Calu3 (cell line): ENCODE measurements at regions not wholly inside any gene's neighbourhood (a gene's known extent, or its start where the extent isn't known, plus 50 kb on each side); places are given as distances from the start of the nearest gene placed in this dataset.

Experiments used
- BruUV-seq: library from RNA; stranded (reverse); fragments of 400-500 nt; replicated peaks from 2 replicates; lab custom pipeline; 2021; lab: Mats Ljungman, UMichigan
- CTCF ChIA-PET: fragments of 300-600 bp; sonication (Branson Sonifier 250); formaldehyde crosslinking; loops from one replicate; lab custom pipeline; 2022; ENCODE audit warnings: antibody characterized with exemption; lab: Charles Lee
- DNase-seq: peaks from one replicate; pipeline ENCODE4 v3.0.0; 2022
- H3K27ac Mint-ChIP-seq: one replicate; pipeline ENCODE4 v1.8.0; 2022; ENCODE audit warnings: mixed read lengths; ENCODE audit not compliant: unreplicated experiment
- H3K27me3 Mint-ChIP-seq: one replicate; pipeline ENCODE4 v1.8.0; 2022; ENCODE audit warnings: mixed read lengths; ENCODE audit not compliant: unreplicated experiment
- H3K36me3 Mint-ChIP-seq: one replicate; pipeline ENCODE4 v1.8.0; 2022; ENCODE audit warnings: mild to moderate bottlenecking, moderate library complexity, mixed read lengths; ENCODE audit not compliant: insufficient read depth, unreplicated experiment
- H3K4me1 Mint-ChIP-seq: one replicate; pipeline ENCODE4 v1.8.0; 2022; ENCODE audit warnings: mild to moderate bottlenecking, low read depth, mixed read lengths; ENCODE audit not compliant: unreplicated experiment
- H3K4me3 Mint-ChIP-seq: one replicate; pipeline ENCODE4 v1.8.0; 2022; ENCODE audit warnings: mild to moderate bottlenecking, low read depth, moderate library complexity, mixed read lengths; ENCODE audit not compliant: unreplicated experiment
- H3K9me3 Mint-ChIP-seq: one replicate; pipeline ENCODE4 v1.8.0; 2022; ENCODE audit warnings: low read depth, mixed read lengths; ENCODE audit not compliant: unreplicated experiment
- CTCF ChIP-seq: fragments of 200-600 bp; IDR thresholded peaks from one replicate; pipeline ENCODE4 v1.8.0; 2022; ENCODE audit warnings: antibody characterized with exemption; ENCODE audit not compliant: unreplicated experiment
- intact Hi-C: fragments of 100-400 bp; cut with micrococcal nuclease; formaldehyde crosslinking; loops from one replicate; pipeline ENCODE4 v1.10.0; 2022; ENCODE audit not compliant: unreplicated experiment

GRCh38 chr13:34343413-34343940 is 525.5 kb downstream of the RFC3 start:
- CTCF ChIA-PET, result interaction anchor here (0.9 kb wide), 1 partner anchor 14 kb away, joined by 3 read pairs; no protein-coding TSS in a partner anchor
- Mint-ChIP-seq H3K27me3 (no peaks in the 10 kb centered on the region), H3K27ac (peak overlapping the region; percentile 56), H3K36me3 (peaks cover 5% of the 10 kb centered on the region), H3K4me3 (no peak overlapping the region), H3K4me1 (peaks cover 59% of the 10 kb centered on the region), H3K9me3 (no peaks in the 10 kb centered on the region)
- TF ChIP-seq CTCF, result no peak
- no peak for DNase-seq
- intact Hi-C loops, result loop anchor here (10.0 kb wide), 1 partner anchor 121 kb away; no protein-coding TSS in a partner anchor
- BruUV-seq, result no TSS peak

- Mint-ChIP-seq H3K4me3 (no peak overlapping the region), H3K9me3 (no peaks in the 10 kb centered on the region), H3K36me3 (peaks cover 5% of the 10 kb centered on the region), H3K27me3 (no peaks in the 10 kb centered on the region), H3K4me1 (peaks cover 71% of the 10 kb centered on the region), H3K27ac (no peak overlapping the region)
- no peak for DNase-seq
- BruUV-seq, result no TSS peak
- intact Hi-C loops, result loop anchor here (5.0 to 10.0 kb wide), 3 partner anchors 120 to 812 kb away; no protein-coding TSS in a partner anchor
- CTCF ChIA-PET, result interaction anchor here (1.0 kb wide), 1 partner anchor 119 kb away, joined by 4 read pairs; no protein-coding TSS in a partner anchor
- no peak for TF ChIP-seq CTCF
Measured at GRCh38 chr13:34344816-34345215, 526.9 kb downstream of the RFC3 start.

- intact Hi-C loops, result loop anchor here (5.0 to 10.0 kb wide), 3 partner anchors 119 to 812 kb away; no protein-coding TSS in a partner anchor
- H3K9me3 Mint-ChIP-seq, result no peaks in the 10 kb centered on the region
- no peak overlapping the region for H3K4me3 Mint-ChIP-seq
- no peak overlapping the region for H3K27ac Mint-ChIP-seq
- H3K27me3 Mint-ChIP-seq, result no peaks in the 10 kb centered on the region
- CTCF ChIA-PET, result no interaction called here
- peaks cover 66% of the 10 kb centered on the region for H3K4me1 Mint-ChIP-seq
- DNase-seq, result no peak
- no peak for TF ChIP-seq CTCF
- no TSS peak for BruUV-seq
- peaks cover 5% of the 10 kb centered on the region for H3K36me3 Mint-ChIP-seq
Measured at GRCh38 chr13:34345258-34345965, 527.5 kb downstream of the RFC3 start.

- no peak for DNase-seq
- CTCF ChIA-PET, result interaction anchor here (1.1 kb wide), 1 partner anchor 402 kb away, joined by 4 read pairs; no protein-coding TSS in a partner anchor
- H3K27me3 Mint-ChIP-seq, result no peaks in the 10 kb centered on the region
- no peak overlapping the region for H3K4me3 Mint-ChIP-seq
- H3K27ac Mint-ChIP-seq, result peak overlapping the region; percentile 91
- no peak for TF ChIP-seq CTCF
- H3K9me3 Mint-ChIP-seq, result peaks cover 4% of the 10 kb centered on the region
- BruUV-seq, result no TSS peak
- H3K36me3 Mint-ChIP-seq, result peaks cover 5% of the 10 kb centered on the region
- intact Hi-C loops, result loop anchor here (5.0 to 10.0 kb wide), 3 partner anchors 118 to 811 kb away; no protein-coding TSS in a partner anchor
- peaks cover 56% of the 10 kb centered on the region for H3K4me1 Mint-ChIP-seq
Measured at GRCh38 chr13:34346626-34347025, 528.7 kb downstream of the RFC3 start.
